ENCODE measurements at regions not wholly inside any gene's neighbourhood (a gene's known extent, or its start where the extent isn't known, plus 50 kb on each side); places are given as distances from the start of the nearest gene placed in this dataset.

- Histone ChIP-seq H3K27me3 (ENCODE audit: insufficient read depth, low read length) (peaks cover 8% of the 10 kb centered on the region; the same call in 1 of the 2 replicates), H3K9me2 (ENCODE audit: insufficient read depth) (no peaks in the 10 kb centered on the region), H2AFZ (ENCODE audit: low read depth, low read length, poor library complexity, severe bottlenecking) (no peak overlapping the region), H3K27ac (ENCODE audit: low read depth, low read length) (no peak overlapping the region), H3K4me1 (ENCODE audit: control insufficient read depth in 1 of 2, insufficient read depth in 2 of 2, low read length in 2 of 2) (no peaks in the 10 kb centered on the region), H3K36me3 (ENCODE audit: control insufficient read depth in 1 of 2, insufficient read depth in 2 of 2, low read length in 2 of 2) (no peaks in the 10 kb centered on the region), H3K9ac (ENCODE audit: low read length) (no peak overlapping the region), H3K4me2 (ENCODE audit: low read length) (no peak overlapping the region), H3K9me3 (ENCODE audit: control insufficient read depth in 1 of 2, insufficient read depth in 1 of 2, low read depth in 1 of 2, low read length in 2 of 2) (no peaks in the 10 kb centered on the region), H3K79me2 (ENCODE audit: insufficient read depth, low read length) (no peaks in the 10 kb centered on the region), H3K4me3 (replicated peaks in 1 of 2; ENCODE audit: low read depth in 1 of 2, low read length in 2 of 2) (no peak overlapping the region), H4K20me1 (ENCODE audit: insufficient read depth) (no peaks in the 10 kb centered on the region)
- TF ChIP-seq EZH2 (IDR thresholded peaks at IDR 0.05), result no peak
- no peak for TF ChIP-seq SRF (IDR thresholded peaks at IDR 0.05; ENCODE audit: low read depth)
- no peak for TF ChIP-seq YY1 (IDR thresholded peaks at IDR 0.05; ENCODE audit: extremely low read depth, insufficient replicate concordance, low read depth, low read length)
- no peak for TF ChIP-seq ZFX (IDR thresholded peaks at IDR 0.05)
- no peak for TF ChIP-seq POLR2A (IDR thresholded peaks at IDR 0.05; ENCODE audit: borderline replicate concordance, extremely low read depth, insufficient read depth, insufficient read length)
- no peak for TF ChIP-seq POLR2AphosphoS5 (IDR thresholded peaks at IDR 0.05; ENCODE audit: low read depth, low read length)
- TF ChIP-seq CBX3 (IDR thresholded peaks at IDR 0.05; ENCODE audit: low read depth), result no peak
- no peak for TF ChIP-seq JUND (IDR thresholded peaks at IDR 0.05)
- TF ChIP-seq RAD21 (IDR thresholded peaks at IDR 0.05; ENCODE audit: low read depth), result no peak
- no peak for TF ChIP-seq CTCF (IDR thresholded peaks at IDR 0.05 in 2 of 3, conservative IDR thresholded peaks at IDR 0.05 in 1 of 3; ENCODE audit: borderline replicate concordance in 1 of 3, insufficient read depth in 1 of 3, low read depth in 2 of 3, low read length in 2 of 3)
- no peak for TF ChIP-seq ZBTB33 (IDR thresholded peaks at IDR 0.05; ENCODE audit: extremely low read depth, insufficient replicate concordance, low read length)
- no peak for TF ChIP-seq TCF7L2 (IDR thresholded peaks at IDR 0.05; ENCODE audit: borderline replicate concordance, extremely low read depth, insufficient read depth, insufficient read length)
- ChIA-PET RAD21 (ENCODE audit: low non-redundant PET in 1 of 2, low total read pairs in 2 of 2, uncharacterized antibody in 2 of 2, unreplicated experiment in 2 of 2) (no interaction called here), CTCF (no interaction called here), POLR2A (no interaction called here)
- intact Hi-C loops (cut with micrococcal nuclease), result loop anchor here (10.0 kb wide), 1 partner anchor 503 kb away; no protein-coding TSS in a partner anchor
- ATAC-seq (no peak), DNase-seq (ENCODE audit: low read depth, low spot score) (no peak)
- no TSS peak for BruUV-seq (replicated peaks)
Observed at GRCh38 chr7:91787931-91788330, 92.6 kb downstream of the MTERF1 start.
